SHP77 (cell line): ENCODE measurements at regions not wholly inside any gene's neighbourhood (a gene's known extent, or its start where the extent isn't known, plus 50 kb on each side); places are given as distances from the start of the nearest gene placed in this dataset.

Source experiments
- DNase-seq, 2 experiments: peaks; one replicate each; lab custom pipeline; 2025; lab: John Stamatoyannopoulos, UW

DNA sequence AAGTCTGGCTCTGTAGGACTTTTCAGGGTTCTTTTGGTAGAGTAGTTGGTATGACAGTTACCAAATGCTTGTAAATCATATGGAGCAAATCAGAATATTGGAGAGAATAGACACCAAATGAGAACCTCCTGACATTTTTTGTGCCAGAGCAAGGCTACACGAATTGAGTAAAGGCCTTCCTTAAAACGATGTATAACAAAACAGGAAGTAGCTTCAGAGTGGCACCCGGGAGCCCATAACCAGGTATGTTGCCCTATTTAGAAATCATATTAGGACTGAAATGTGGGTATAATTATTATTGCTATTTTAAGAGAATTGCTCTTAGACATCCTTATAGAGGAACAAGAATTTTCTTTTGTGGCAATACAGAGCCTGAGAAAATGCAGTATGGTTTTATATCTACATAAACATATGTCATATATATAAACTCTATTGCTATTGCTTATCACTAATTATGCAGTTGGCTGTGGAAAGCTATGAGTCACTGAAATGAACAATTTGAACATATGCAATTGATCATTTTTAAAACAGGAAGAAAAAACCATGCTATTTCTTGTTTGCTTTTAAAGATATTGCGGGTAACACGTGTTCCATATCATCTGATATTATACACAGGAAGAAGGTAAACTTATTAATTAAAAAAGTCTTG, 197.4 kb upstream of the MTPN start:
- DNase-seq: no peak

DNA sequence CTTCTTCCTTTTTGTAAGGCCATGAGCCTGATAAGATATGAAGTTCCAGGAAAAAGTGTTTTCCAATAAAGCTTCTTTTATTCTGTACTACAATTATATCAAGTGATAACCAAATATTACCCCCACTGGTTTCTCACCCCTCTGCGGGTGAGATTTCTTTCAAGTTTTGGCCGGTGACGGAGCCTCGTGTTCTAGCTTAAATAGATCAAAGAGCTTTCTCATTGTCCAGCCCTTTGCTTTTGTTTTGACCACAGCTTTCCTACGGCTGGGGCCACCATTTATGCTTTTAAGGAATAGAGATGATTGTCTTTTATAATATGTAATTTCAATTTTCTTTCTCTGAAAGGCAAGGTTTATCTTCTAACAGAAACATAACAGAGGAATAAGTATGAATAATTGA, 196.7 kb upstream of the MTPN start:
- no peak for DNase-seq

DNA sequence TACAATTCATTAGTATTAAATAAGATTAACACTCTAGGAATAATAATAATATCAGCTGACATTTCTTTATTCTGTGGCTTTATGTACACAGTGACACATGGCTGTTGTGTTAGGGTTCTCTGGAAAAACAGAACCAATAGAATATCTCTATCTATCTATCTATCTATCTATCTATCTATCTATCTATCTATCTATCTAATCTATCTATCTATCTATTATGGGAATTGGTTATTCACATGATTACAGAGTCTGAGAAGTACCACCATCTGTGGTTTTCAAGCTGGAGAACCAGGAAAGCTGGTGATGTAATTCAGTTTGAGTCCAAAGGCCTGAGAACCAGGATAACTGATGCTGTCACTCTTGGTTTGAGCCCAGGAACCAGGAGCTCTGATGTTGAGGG, 194.1 kb upstream of the MTPN start:
- DNase-seq: no peak

DNA sequence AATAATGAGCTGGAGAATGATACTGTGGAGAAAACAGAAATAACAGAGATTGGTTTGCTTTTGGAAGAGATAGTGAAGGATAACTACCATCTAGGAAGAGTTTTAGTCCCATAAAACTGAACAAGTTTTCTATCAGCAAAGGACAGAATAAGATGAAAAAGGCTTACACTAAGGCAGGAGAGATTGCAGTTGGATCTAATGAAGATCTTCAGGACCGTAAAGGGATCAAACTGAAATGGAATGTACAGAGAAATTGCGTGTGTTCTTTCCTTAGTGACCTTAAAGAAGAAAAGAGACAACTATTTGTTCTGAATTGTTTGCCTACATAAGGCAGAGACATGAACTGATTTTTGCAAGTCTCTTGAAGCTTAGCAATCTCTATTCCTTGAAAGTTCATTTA, 191.7 kb upstream of the MTPN start:
- DNase-seq: no peak

DNA sequence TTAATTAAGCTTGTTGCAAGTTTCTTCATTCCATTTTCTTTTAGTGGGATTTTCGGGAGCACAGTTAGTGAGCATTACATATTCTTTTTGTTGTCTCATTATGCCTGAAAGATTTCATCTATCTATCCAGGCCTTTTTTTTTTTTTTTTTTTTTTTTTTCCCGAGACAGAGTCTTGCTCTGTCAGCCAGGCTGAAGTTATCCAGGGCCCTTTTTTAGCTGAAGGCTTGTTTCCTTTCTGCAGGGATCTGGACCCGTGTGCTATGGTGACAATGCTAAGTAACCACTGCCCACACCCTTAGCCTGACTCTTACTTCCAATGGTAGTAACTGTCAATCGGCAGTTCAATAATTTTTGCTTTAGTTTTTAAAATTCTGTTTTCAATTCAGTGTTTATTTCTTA, 190.8 kb upstream of the MTPN start:
- DNase-seq: no peak

DNA sequence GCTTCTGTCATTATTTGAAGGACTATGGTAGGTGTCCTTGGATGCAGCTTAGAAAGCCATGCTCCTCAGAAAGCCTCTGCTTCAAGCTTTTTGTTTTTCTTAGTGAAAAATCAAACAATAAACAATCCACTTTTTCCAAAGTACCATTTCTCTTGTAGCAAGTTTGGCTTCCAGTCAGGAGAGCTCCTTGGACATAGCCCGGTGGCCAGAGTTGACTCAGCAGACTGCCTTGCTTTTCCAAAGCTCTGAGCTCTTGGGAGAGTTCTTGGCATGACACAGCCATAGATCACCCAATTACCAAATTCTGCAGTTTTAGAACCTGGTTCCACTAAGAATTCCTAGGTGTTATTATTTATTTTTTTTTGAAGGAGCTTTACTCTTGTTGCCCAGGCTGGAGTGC, 189.4 kb upstream of the MTPN start:
- DNase-seq: no peak

DNA sequence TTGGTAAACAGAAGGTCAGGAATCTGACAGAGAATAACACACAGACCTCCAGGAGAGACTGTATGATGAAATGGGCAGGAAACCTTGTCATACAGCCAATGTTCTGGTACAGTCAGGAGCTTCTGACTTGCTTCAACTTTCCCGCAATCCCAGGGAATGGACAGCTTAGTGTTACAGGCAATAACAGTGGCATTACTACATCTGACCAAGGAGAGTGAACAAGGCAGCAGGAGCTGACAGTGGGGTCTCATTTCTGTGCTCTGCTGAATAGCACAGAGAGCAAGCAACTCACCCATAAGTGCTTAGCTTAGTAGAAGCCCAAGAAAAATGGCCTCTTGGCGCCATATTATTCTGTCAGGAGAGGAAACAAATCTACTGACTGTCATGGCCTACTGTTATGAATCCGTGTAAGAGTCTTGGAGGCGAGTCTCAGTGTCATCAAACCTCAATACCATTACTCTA, 186.2 kb upstream of the MTPN start:
- no peak for DNase-seq

DNA sequence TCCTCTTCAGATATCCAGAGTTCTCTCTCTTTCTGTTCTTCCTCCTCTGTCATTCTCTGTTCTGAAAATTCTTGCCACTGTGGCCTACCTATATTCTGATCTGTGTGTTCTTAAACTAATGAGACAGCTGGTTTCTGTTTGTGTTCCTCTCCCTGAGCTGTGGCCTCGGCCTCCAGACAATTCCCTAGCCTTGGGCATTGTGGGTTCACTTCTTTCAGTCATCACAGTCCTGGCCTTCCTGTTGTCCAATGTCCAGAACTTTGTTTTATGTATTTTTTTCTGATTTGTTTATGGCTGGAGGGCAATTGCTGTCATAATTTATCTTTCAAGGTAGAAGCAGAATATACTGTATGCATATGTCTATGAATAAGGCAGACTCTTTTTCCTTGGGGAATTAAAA, 173.2 kb upstream of the MTPN start:
- DNase-seq: no peak

DNA sequence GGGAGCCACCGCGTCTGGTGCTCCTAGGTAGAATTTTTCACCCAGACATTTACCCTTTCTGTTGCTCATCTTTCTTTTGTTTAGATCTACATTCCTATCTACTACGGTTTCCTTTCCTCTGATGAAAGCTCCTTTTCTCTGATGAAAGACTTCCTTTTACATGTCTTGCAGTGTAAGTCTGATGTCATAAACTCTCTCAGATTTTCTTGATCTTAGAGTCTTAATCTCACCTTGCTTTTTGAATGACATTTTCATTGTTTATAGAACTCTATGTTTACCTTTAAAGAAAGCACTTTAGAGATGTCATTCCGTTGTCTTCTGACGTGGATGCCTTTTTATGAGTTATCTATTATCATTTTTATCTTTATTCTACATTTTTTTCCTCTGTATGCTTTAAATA, 171.8 kb upstream of the MTPN start:
- no peak for DNase-seq

DNA sequence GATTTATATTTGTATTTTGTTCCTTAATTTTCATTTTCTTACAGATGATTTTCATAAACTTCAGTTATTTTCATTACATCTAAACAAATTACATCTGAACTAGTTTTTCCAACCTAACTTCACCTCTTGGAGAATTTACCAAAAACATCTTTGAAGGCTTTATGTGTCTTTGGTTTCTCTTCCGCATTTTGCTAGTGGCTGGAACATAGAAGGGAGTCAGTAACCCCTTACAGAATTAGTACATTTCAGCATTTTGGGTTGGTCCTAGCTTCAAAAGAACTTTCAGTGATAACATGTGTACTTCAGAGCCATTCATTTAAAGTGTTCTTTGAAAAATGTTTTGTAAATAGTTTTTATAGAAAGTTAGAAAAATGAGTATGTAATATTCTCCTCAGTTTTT, 169.8 kb upstream of the MTPN start:
- no peak for DNase-seq

DNA sequence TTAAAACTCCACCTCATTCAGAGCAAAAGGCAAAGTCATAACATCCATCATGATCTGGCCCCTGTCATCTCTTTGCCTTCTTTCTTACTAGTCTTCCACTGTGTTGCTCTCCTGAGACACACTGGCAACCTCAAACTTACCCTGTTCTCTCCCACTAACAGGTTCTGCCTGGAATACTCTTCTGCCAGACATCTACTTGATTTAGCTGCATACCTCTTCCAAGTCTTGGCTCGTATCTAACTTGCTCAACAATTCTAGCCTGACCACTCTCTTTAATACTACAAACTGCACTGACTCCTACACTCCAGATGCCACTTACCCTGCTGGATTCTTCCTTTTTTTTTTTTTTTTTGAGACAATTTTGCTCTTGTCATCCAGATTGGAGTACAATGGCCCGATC, 167.0 kb upstream of the MTPN start:
- DNase-seq: no peak

DNA sequence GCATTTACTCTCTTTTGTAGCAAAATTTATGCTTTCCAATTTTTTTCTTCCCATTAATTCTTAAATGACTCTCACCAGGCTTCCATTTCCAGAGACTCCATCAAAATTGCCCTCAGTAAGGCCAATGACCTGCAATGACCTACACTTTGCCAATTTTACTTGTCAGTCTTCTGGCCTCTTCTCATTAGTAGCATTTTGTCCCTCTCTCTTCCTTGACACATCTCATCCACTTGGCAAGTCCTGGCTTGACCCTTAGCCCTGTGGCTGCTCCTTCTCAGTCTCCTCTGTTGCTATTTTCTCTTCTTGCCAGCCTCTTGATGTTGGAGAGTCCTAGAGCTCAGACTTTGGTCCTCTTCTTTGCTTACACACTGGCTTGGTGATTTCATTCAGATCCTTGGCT, 166.1 kb upstream of the MTPN start:
- no peak for DNase-seq

DNA sequence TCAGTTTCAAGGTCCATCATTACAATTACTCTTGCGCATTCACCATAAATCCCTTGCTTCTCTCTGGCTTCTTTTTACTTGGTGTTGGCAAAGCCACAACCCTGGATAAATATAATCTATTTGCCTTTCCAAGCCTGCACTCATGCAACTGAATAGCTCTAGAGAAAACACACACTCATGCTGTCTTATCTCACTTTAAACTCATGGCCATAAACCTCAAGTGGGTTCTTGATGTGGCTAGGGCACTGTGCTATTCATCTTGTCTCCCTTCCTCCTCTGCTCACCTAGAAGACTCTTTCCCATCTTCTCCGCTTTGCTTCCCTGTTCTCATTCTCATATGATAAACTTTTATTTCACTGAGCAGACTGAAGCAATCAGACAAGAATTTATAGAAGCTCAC, 165.4 kb upstream of the MTPN start:
- DNase-seq: no peak

DNA sequence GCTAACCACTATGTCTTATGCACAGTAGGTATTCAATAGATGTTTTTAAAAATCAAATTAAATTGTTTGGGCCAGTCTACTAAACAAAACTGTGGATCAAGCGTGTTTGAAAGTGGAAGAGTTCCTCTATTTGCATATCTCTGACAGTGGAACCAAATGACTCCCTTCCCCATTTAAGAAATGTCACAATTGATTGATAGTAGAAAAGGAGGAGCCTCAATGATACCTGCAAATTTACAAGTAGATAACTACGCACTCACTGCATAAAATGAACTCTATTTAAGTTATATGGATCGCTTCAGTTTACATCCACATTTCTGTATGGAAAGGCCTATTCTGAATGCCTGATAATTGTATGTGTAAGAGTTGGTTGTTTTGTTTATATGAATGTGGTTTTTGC, 163.3 kb upstream of the MTPN start:
- no peak for DNase-seq

DNA sequence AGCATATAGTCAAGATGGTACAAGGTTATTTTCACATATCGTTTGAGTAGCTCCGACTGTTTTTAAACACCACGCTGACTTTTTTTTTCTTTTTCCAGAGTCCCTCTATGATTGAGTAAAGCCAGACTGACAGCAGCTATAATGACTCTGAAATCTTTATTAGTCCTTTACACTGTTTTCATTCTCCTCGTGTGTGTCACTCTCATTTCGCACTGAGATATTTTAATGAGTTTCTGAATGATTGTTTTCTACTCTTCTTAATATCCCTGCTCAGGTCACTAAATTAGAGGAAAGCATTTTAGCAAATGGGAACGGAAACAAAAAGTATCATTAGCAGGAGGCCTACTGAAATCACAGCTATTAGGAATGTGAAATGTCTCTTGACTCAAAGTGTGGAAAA, 162.3 kb upstream of the MTPN start:
- DNase-seq: no peak

DNA sequence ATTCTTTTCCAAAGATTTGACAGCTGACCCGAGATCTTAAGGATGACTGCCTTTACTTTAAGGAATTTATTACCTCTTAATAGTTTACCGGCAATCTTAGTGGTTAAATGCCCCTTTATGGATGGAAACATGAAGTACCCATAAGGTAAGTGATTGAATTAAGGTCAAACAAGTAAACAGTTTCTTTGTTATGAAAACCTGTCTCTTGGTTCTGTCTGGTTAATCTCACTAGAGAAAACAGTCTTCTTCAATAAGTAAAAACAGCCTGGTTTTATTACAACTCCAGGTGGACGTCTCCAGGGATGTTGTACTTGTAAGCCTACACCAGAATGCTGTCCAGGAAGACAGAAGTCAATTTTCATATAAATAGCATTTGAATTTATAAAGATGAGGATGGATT, 161.8 kb upstream of the MTPN start:
- DNase-seq: no peak

DNA sequence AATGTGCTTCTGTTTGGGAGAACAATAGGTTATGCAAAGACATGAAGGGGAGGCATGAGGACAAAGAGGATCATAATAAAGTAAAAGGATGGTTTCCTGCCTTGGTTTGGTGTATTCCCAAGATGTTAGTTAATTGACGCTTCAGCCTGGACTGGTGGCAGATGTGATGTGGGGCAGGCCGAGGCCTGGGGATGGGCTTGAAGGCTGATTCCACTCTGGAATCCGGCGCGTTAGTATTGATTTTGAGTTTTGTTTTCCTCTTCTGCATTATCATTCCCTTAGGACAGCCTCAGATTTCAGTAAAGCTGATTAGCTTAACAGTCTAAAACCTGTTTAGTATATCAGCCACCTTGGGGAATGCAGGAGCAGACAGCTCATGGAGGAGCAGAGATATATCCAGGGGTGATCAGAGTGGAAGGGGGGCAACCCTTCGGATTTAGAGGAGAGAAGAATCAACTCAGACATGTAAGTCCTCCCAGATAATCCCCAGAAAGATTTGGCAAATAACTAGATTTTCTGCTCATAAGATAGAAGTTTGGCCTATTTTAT, 159.8 kb upstream of the MTPN start:
- DNase-seq: no peak

DNA sequence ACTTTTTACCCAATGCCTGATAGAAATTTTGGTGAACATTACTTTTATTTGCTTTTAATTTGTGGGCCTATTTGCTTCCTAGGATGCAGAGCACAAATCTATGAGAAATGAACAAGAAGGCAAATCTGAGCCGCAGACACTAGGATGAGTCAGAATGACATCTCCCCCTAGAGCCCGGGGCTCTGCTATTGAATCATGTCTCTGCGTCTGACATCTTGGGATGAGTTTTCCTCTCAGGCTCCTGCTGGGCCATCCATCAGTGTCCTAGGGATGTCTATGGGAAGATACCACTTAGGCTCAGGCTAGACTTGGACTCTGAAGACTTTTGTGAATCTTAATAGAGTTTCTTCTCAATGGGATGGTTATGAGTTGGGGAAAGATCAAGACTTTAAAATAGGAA, 157.3 kb upstream of the MTPN start:
- no peak for DNase-seq

DNA sequence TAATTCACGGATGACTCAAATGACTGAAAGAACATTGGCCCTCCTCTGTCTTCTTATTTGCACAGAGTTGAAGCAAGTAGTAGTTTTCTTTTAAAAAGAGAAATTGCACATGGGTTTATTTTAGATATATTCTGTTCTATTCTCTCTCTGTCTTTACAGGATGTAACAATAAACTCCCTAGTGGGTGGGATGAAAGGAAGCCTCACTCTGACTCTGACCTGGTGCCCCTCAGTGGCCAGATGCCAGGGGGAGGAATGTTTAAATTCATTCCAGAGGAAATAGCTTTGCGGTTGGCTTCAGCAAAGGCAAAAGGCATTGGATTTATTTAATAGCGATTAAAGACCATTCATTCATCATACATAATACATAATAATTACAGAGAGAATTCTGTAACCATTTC, 156.4 kb upstream of the MTPN start:
- DNase-seq: no peak

DNA sequence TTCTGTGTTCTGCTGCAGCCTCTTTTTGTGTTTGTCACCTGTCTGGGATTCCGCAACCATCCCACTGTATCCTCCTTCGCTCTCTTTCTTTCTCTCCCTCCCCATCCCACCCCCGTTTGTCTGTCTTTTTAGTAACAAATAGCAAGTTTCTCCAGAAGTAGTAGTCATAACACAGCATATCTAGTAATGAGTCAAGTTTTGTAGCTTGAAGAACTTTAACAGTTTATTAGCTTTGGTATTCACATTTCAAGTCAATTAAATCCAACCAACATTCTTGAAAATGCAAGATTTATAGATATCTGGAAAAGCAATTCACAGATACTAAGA, 154.1 kb upstream of the MTPN start:
- DNase-seq: no peak

DNA sequence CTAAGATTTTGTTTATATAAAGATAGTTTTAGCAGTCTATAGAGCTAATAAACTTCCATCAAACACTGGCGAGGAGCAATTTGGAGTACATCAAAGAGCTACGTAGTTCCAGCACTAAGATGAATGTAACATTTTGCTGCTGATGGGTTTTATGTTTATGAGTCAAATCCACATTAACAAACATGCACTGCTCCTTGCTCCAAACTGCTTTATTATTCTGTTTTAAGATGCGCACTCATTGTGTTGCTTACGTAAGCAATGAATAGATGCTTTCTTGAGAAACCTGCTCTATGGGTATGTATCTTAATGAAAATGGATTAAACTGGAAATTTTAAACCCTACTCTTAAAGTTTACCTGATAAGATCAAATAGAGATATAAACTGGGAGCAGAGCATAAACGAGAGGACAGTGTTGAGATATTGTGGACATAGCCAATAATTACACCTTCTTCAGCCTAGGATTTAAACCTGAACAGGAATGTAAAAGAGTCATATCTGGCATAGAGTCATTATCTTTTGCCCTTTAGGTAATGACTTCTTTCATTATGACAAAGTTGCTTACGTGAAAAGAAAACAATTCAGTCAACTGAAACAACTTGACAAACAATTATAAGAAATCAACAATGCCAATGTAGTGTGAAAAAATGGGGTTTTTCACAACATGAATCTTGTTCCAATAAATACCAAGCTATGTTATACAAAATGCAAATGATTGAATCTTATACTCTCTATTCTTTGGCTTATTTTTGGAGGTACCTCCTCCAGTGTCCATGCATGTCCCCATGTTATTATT, 153.5 kb upstream of the MTPN start:
- DNase-seq: no peak

DNA sequence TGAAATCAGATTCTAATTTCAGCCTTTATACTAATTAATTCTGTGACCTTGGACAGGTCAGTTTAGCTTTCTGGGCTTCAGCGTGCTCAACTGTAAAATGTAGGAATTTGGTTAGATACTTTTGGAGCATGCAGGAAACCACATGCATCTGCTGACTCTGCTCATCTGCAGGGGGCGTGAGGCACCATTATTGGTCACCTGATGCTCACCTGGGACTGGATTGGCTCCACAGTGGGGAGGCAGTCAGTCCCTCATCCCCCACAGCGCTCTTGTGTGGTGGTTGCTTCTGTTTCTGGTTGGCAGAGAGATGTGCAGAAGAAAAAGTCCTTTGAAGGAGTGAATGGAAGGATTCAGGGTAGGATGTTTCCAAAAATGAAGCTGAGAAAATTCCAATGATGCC, 150.9 kb upstream of the MTPN start:
- DNase-seq: no peak

DNA sequence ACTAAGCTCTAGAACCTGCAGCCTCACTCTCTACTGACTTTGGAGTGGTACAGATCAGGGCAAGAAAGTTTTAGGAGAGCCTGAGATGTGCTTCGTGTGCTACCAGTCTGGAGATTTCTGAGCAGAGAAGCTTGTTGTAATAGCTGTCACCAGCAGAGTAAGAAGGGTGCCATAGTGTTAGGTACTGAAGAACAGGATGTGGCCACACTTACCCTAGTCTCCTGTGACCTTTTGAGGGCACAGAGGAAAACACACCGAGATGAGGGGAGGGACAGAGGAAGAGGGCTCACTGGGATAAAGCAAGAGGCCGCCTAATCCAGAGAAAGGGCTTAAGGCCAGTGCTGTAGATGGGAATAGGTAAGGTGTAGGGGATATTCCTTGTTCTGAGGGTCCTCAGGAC, 146.2 kb upstream of the MTPN start:
- DNase-seq: no peak

DNA sequence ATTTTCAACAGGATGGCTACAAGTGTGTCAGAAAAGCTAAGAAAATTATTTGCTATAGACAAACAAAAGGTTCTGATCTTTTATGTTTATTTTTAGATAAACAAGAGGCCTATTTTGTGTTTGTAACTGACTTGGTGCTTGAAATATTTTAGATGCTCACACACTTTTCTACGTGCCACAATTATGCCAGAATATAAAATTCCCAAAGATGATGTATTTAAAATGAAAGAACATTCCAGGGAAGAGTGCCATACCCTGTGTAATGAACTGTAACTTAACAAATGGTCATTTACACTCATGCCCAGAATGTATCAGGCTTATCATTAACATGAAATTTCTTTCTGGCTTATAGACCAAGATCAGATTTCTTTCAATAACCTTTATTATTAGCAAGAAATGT, 144.9 kb upstream of the MTPN start:
- DNase-seq: no peak
